Neural crest cell (in vitro differentiated cells): ENCODE measurements at regions not wholly inside any gene's neighbourhood (a gene's known extent, or its start where the extent isn't known, plus 50 kb on each side); places are given as distances from the start of the nearest gene placed in this dataset.

Source experiments
- DNase-seq: peaks from one replicate; pipeline ENCODE4 v3.0.0; 2021; ENCODE audit warnings: low read depth, mixed read lengths, low spot score
- H3K27ac Mint-ChIP-seq: one replicate; pipeline ENCODE4 v1.8.0; 2021; ENCODE audit warnings: mild to moderate bottlenecking, mixed read lengths; ENCODE audit not compliant: unreplicated experiment
- H3K27me3 Mint-ChIP-seq: 2 replicates; pipeline ENCODE4 v1.8.0; 2021; ENCODE audit warnings: low read depth, mild to moderate bottlenecking, mixed read lengths
- H3K36me3 Mint-ChIP-seq: 2 replicates; pipeline ENCODE4 v1.8.0; 2021; ENCODE audit warnings: low read depth, mild to moderate bottlenecking, mixed read lengths
- H3K4me1 Mint-ChIP-seq: 2 replicates; pipeline ENCODE4 v1.8.0; 2021; ENCODE audit warnings: mixed read lengths
- H3K4me3 Mint-ChIP-seq: one replicate; pipeline ENCODE4 v1.8.0; 2021; ENCODE audit warnings: mild to moderate bottlenecking, mixed read lengths
- H3K9me3 Mint-ChIP-seq: 2 replicates; pipeline ENCODE4 v1.8.0; 2021; ENCODE audit warnings: mixed read lengths
- TF ChIP-seq, protein P1 (sequence below): fragments of 200-600 bp; sonication (generic); conservative IDR thresholded peaks from 2 replicates; pipeline ENCODE4 v1.5.0; 2021; ENCODE audit warnings: antibody characterized with exemption, mild to moderate bottlenecking

DNA sequence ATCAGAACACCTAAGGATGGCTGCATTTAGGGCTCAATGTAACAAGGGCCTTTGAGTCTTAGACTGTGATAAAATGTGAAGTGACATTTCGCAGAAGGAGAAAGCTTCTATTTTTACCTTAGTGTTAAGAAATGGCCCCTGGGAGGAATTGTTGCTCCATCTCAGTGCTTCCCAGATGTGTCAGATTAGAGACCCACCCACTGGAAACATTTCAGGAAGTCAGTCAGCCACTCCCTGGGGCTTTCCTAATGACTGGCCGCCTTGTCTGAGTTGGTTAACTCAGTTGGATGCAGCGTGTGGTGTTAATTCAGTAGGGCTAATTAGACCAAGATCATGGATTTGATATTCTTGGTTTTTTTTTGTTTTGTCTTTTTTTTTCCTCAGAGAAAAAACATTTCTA, 355.9 kb downstream of the PIK3C3 start:
- Mint-ChIP-seq H3K36me3 (no peaks in the 10 kb centered on the region), H3K27ac (no peak overlapping the region), H3K4me1 (no peaks in the 10 kb centered on the region), H3K27me3 (no peaks in the 10 kb centered on the region), H3K9me3 (peaks cover 3% of the 10 kb centered on the region), H3K4me3 (no peak overlapping the region)
- DNase-seq, result no peak
- TF ChIP-seq, protein P1, sequence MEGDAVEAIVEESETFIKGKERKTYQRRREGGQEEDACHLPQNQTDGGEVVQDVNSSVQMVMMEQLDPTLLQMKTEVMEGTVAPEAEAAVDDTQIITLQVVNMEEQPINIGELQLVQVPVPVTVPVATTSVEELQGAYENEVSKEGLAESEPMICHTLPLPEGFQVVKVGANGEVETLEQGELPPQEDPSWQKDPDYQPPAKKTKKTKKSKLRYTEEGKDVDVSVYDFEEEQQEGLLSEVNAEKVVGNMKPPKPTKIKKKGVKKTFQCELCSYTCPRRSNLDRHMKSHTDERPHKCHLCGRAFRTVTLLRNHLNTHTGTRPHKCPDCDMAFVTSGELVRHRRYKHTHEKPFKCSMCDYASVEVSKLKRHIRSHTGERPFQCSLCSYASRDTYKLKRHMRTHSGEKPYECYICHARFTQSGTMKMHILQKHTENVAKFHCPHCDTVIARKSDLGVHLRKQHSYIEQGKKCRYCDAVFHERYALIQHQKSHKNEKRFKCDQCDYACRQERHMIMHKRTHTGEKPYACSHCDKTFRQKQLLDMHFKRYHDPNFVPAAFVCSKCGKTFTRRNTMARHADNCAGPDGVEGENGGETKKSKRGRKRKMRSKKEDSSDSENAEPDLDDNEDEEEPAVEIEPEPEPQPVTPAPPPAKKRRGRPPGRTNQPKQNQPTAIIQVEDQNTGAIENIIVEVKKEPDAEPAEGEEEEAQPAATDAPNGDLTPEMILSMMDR, result no peak

GRCh38 chr18:42326752-42327151, 371.7 kb downstream of the PIK3C3 start:
- Mint-ChIP-seq H3K4me1 (no peaks in the 10 kb centered on the region), H3K9me3 (no peaks in the 10 kb centered on the region)

GRCh38 chr18:42328931-42329330, 373.9 kb downstream of the PIK3C3 start:
- TF ChIP-seq, protein P1, result no peak
- DNase-seq, result no peak
- Mint-ChIP-seq H3K27me3 (no peaks in the 10 kb centered on the region), H3K27ac (no peak overlapping the region), H3K4me1 (no peaks in the 10 kb centered on the region), H3K4me3 (no peak overlapping the region), H3K9me3 (no peaks in the 10 kb centered on the region), H3K36me3 (no peaks in the 10 kb centered on the region)

More at GRCh38 chr18:42326752-42327151, 371.7 kb downstream of the PIK3C3 start:
- Mint-ChIP-seq H3K27ac (no peak overlapping the region), H3K4me3 (no peak overlapping the region), H3K27me3 (no peaks in the 10 kb centered on the region), H3K36me3 (no peaks in the 10 kb centered on the region)
- DNase-seq, result no peak
- TF ChIP-seq, protein P1, result no peak

- Mint-ChIP-seq H3K9me3 (no peaks in the 10 kb centered on the region), H3K4me1 (no peaks in the 10 kb centered on the region), H3K4me3 (no peak overlapping the region), H3K27ac (no peak overlapping the region), H3K36me3 (no peaks in the 10 kb centered on the region), H3K27me3 (no peaks in the 10 kb centered on the region)
- DNase-seq, result no peak
- TF ChIP-seq, protein P1, result no peak
These were observed 375.3 kb downstream of the PIK3C3 start for GRCh38 chr18:42330296-42330695.

- peaks cover 4% of the 10 kb centered on the region for H3K4me1 Mint-ChIP-seq
- no peak overlapping the region for H3K4me3 Mint-ChIP-seq
- TF ChIP-seq, protein P1, result no peak
- peaks cover 13% of the 10 kb centered on the region for H3K9me3 Mint-ChIP-seq
- no peak for DNase-seq
- no peak overlapping the region for H3K27ac Mint-ChIP-seq
- peaks cover 2% of the 10 kb centered on the region for H3K36me3 Mint-ChIP-seq
- no peaks in the 10 kb centered on the region for H3K27me3 Mint-ChIP-seq
These were observed 378.5 kb downstream of the PIK3C3 start for GRCh38 chr18:42333558-42333957.

- TF ChIP-seq, protein P1, result no peak
- Mint-ChIP-seq H3K36me3 (peaks cover 2% of the 10 kb centered on the region), H3K4me1 (peaks cover 14% of the 10 kb centered on the region), H3K27me3 (no peaks in the 10 kb centered on the region), H3K27ac (no peak overlapping the region), H3K9me3 (peaks cover 13% of the 10 kb centered on the region), H3K4me3 (no peak overlapping the region)
- DNase-seq, result no peak
These were observed 379.9 kb downstream of the PIK3C3 start for GRCh38 chr18:42334931-42335330.
